Osteocyte (in vitro differentiated cells): ENCODE measurements at regions not wholly inside any gene's neighbourhood (a gene's known extent, or its start where the extent isn't known, plus 50 kb on each side); places are given as distances from the start of the nearest gene placed in this dataset.

ENCODE experiments used
- DNase-seq: peaks from one replicate; pipeline ENCODE4 v3.0.0; 2021; ENCODE audit warnings: mixed read lengths; ENCODE audit not compliant: unreplicated experiment; ENCODE audit errors: extremely low spot score
- H3K27ac Mint-ChIP-seq: one replicate; pipeline ENCODE4 v1.8.0; 2021; ENCODE audit warnings: mild to moderate bottlenecking, mixed read lengths; ENCODE audit not compliant: unreplicated experiment
- H3K27me3 Mint-ChIP-seq: one replicate; pipeline ENCODE4 v1.8.0; 2021; ENCODE audit warnings: mixed read lengths; ENCODE audit not compliant: unreplicated experiment
- H3K36me3 Mint-ChIP-seq: one replicate; pipeline ENCODE4 v1.8.0; 2021; ENCODE audit warnings: mixed read lengths; ENCODE audit not compliant: unreplicated experiment
- H3K4me1 Mint-ChIP-seq: one replicate; pipeline ENCODE4 v1.8.0; 2021; ENCODE audit warnings: mixed read lengths; ENCODE audit not compliant: unreplicated experiment
- H3K4me3 Mint-ChIP-seq: one replicate; pipeline ENCODE4 v1.8.0; 2021; ENCODE audit warnings: mild to moderate bottlenecking, moderate library complexity, mixed read lengths; ENCODE audit not compliant: unreplicated experiment
- H3K9me3 Mint-ChIP-seq: one replicate; pipeline ENCODE4 v1.8.0; 2021; ENCODE audit warnings: mixed read lengths; ENCODE audit not compliant: unreplicated experiment
- TF ChIP-seq, protein P1 (sequence below): fragments of 200-600 bp; sonication (generic); IDR thresholded peaks from 2 replicates; pipeline ENCODE4 v1.5.0; 2021; ENCODE audit warnings: antibody characterized with exemption, mild to moderate bottlenecking, moderate library complexity

DNA sequence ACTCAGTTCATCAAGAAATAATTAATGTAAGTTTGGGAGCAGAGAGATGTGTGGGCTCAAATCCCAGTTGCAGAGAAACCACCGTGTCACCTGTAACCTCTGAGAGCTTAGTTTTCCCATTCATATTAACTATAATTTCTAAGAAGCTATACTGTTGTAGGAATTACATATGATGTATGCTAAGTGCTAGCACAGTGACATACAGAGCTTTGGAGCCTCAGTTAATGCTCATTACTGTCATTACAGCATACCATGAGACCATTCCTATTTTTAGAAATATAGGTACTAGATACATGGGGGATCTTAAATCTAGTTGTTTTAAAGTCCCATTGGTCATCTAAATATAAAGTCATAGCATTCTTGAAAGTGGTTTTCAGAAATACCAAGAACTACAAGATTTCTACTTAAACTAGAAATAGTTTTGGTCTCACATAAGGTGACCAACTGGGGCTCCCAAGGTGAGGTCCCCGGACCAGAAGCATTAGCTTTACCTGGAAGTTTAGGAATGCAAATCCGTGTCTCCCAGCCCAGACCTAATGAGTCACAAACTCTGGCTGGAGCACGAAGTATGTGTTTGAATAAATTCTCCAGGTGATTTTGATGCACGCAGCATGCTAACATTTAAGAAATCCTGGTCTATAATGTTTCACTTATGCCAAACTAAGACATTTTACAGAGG, 144.6 kb downstream of the LACC1 start:
- DNase-seq = no peak
- Mint-ChIP-seq H3K36me3 (no peaks in the 10 kb centered on the region), H3K4me1 (peaks cover 39% of the 10 kb centered on the region), H3K27me3 (no peaks in the 10 kb centered on the region), H3K4me3 (no peak overlapping the region), H3K27ac (no peak overlapping the region), H3K9me3 (no peaks in the 10 kb centered on the region)
- TF ChIP-seq, protein P1, sequence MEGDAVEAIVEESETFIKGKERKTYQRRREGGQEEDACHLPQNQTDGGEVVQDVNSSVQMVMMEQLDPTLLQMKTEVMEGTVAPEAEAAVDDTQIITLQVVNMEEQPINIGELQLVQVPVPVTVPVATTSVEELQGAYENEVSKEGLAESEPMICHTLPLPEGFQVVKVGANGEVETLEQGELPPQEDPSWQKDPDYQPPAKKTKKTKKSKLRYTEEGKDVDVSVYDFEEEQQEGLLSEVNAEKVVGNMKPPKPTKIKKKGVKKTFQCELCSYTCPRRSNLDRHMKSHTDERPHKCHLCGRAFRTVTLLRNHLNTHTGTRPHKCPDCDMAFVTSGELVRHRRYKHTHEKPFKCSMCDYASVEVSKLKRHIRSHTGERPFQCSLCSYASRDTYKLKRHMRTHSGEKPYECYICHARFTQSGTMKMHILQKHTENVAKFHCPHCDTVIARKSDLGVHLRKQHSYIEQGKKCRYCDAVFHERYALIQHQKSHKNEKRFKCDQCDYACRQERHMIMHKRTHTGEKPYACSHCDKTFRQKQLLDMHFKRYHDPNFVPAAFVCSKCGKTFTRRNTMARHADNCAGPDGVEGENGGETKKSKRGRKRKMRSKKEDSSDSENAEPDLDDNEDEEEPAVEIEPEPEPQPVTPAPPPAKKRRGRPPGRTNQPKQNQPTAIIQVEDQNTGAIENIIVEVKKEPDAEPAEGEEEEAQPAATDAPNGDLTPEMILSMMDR = no peak

DNA sequence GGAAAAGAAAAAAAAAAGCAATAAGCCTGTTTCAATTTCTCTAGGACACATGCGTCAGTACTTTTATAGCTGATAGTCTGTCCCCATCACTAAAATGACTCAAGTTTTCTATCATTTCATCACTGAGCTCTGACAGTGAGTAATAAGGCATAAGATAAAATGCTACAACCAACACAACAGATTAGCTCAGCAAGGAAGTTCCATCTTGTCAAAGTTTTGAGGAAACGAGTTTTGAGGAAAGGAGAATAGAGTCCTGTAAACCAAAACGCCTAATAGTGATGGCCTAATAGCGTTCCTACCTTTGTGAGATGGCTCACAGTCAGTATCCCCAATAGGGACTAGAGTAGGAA, 145.1 kb downstream of the LACC1 start:
- Mint-ChIP-seq H3K4me1 (peaks cover 34% of the 10 kb centered on the region), H3K27me3 (no peaks in the 10 kb centered on the region), H3K9me3 (no peaks in the 10 kb centered on the region), H3K27ac (no peak overlapping the region), H3K4me3 (no peak overlapping the region), H3K36me3 (no peaks in the 10 kb centered on the region)
- TF ChIP-seq, protein P1 = no peak
- no peak for DNase-seq

DNA sequence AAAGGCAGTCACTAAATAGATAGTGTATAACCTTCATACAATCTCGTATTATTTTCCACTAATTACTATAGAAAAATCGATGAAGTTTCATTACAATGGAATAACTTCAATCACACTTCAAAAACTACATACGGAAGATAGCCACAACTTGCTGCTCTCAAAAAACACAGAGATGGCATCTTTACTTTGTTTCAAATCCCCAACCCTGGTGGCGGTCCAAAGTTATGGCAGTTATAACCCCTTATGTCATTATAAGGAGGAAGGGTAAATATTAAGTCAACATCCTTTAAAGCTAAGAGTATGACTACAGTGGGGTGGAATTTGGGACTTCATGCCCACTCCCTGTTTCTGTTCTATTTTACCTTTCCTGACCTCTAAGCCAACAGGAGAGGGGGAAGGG, 146.5 kb downstream of the LACC1 start:
- H3K9me3 Mint-ChIP-seq = no peaks in the 10 kb centered on the region
- no peak overlapping the region for H3K4me3 Mint-ChIP-seq
- H3K36me3 Mint-ChIP-seq = no peaks in the 10 kb centered on the region
- DNase-seq = no peak
- H3K4me1 Mint-ChIP-seq = peaks cover 33% of the 10 kb centered on the region
- H3K27ac Mint-ChIP-seq = no peak overlapping the region
- TF ChIP-seq, protein P1 = no peak
- no peaks in the 10 kb centered on the region for H3K27me3 Mint-ChIP-seq

GRCh38 chr13:44028734-44029133, 149.0 kb downstream of the LACC1 start:
- Mint-ChIP-seq H3K4me3 (no peak overlapping the region), H3K36me3 (no peaks in the 10 kb centered on the region), H3K9me3 (no peaks in the 10 kb centered on the region), H3K4me1 (peaks cover 10% of the 10 kb centered on the region), H3K27me3 (no peaks in the 10 kb centered on the region), H3K27ac (no peak overlapping the region)
- DNase-seq = no peak
- TF ChIP-seq, protein P1 = no peak

GRCh38 chr13:44030615-44031014, 150.9 kb downstream of the LACC1 start:
- Mint-ChIP-seq H3K4me3 (no peak overlapping the region), H3K9me3 (peaks cover 7% of the 10 kb centered on the region), H3K36me3 (peaks cover 2% of the 10 kb centered on the region), H3K27ac (no peak overlapping the region), H3K4me1 (peaks cover 10% of the 10 kb centered on the region), H3K27me3 (peaks cover 7% of the 10 kb centered on the region)
- TF ChIP-seq, protein P1 = no peak
- DNase-seq = no peak
